Transverse colon (tissue), 4 donors: ENCODE measurements at regions not wholly inside any gene's neighbourhood (a gene's known extent, or its start where the extent isn't known, plus 50 kb on each side); places are given as distances from the start of the nearest gene placed in this dataset.

Source experiments
- DNase-seq: peaks from one replicate; pipeline ENCODE4 v3.0.0-alpha.2; 2019
- H3K27ac ChIP-seq, 4 donors: fragments of 200-600 bp; sonication (generic); 2 replicates each; pipeline ENCODE4 v1.5.1; 2016 to 2018; ENCODE audit warnings: inconsistent platforms in 4 of 4
- H3K27me3 ChIP-seq: fragments of 200-600 bp; sonication (generic); 2 replicates; pipeline ENCODE4 v1.5.1; 2017; ENCODE audit warnings: inconsistent platforms
- H3K36me3 ChIP-seq, 4 donors: fragments of 200-600 bp; sonication (generic); 2 replicates each; pipeline ENCODE4 v1.5.1; 2017 to 2019; ENCODE audit warnings: inconsistent platforms in 4 of 4
- H3K4me1 ChIP-seq, 4 donors: fragments of 200-600 bp; sonication (generic); 2 replicates each; pipeline ENCODE4 v1.5.1; 2017 to 2020; ENCODE audit warnings: inconsistent platforms in 4 of 4
- H3K4me3 ChIP-seq, 4 donors: fragments of 200-600 bp; sonication (generic); 1 replicate in 1 of 4; 2 replicates in 3 of 4; pipeline versions ENCODE4 v1.5.1 to v1.6.1; 2017 to 2019; ENCODE audit warnings: inconsistent platforms in 4 of 4
- H3K9me3 ChIP-seq, 2 donors: fragments of 200-600 bp; sonication (generic); 2 replicates each; pipeline ENCODE4 v1.5.1; 2017 to 2019; ENCODE audit warnings: inconsistent platforms in 2 of 2
- EP300 ChIP-seq: sonication (generic); formaldehyde crosslinking; IDR thresholded peaks from one replicate; pipeline ENCODE4 v1.6.1; 2017; ENCODE audit warnings: antibody characterized with exemption, low read depth
- POLR2A ChIP-seq: fragments of 450-650 bp; IDR thresholded peaks from one replicate; pipeline ENCODE4 v1.6.1; 2016; ENCODE audit warnings: antibody characterized with exemption, mild to moderate bottlenecking, moderate library complexity
- POLR2AphosphoS5 ChIP-seq, 3 donors: sonication (generic); formaldehyde crosslinking; IDR thresholded peaks; one replicate each; pipeline ENCODE4 v1.6.1; 2016; ENCODE audit warnings: antibody characterized with exemption in 3 of 3
- WGBS, 2 donors: methylation state at CpG; one replicate each; pipeline ENCODE4 v1.1.5; 2018; ENCODE audit warnings: low coverage in 1 of 2; 5-methylcytosine and 5-hydroxymethylcytosine counted together
- in situ Hi-C, 4 donors: fragments of 200-750 bp; cut with MboI; loops; one replicate each; pipeline versions ENCODE4 v1.15.0 to v1.15.1; 2017; ENCODE audit warnings: low sequenced_read_pairs in 3 of 4, low pct_ligation_motif_present in 1 of 4, low pct_unique_long_range_greater_than_20kb in 1 of 4
- intact Hi-C: fragments of 100-400 bp; cut with DNase I; formaldehyde crosslinking; loops from one replicate; pipeline ENCODE4 v1.15.1; 2023; ENCODE audit warnings: low total_unique reads
- TF ChIP-seq, protein P1 (sequence below), 5 experiments: fragments of 200-600 bp in 3 of 5; fragments of 450-650 bp in 2 of 5; sonication (generic) in 3 of 5; IDR thresholded peaks; 1 replicate in 2 of 5; 2 replicates in 3 of 5; pipeline ENCODE4 v1.5.1; 2016 to 2017; ENCODE audit warnings: antibody characterized with exemption in 5 of 5, inconsistent platforms in 3 of 5, mild to moderate bottlenecking in 2 of 5, moderate library complexity in 1 of 5

DNA sequence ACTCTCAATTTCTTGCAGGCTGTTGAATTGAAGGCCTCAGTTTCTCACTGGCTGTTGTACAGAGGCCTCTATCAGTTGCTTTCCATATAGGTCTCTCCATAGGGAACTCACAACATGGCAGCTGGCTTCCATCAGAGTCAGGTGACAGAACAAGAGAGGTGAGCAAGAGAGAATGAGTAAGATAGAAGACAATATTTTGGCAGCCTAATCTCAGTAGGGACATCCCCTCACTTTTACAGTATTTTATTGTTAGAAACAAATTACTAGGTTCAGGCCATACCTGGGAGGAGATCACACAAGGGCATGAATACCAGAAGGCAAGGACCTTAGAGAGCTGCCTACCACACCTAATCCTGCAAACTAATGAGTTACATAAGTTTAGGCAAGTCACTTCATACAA lies 162.8 kb downstream of the ATP6V1G3 start:
- DNase-seq: no peak
- Histone ChIP-seq H3K36me3 (no peaks in the 10 kb centered on the region), H3K4me3 (no peak overlapping the region), H3K27ac (no peak overlapping the region), H3K4me1 (no peaks in the 10 kb centered on the region), H3K27me3 (no peaks in the 10 kb centered on the region), H3K9me3 (no peaks in the 10 kb centered on the region)
- intact Hi-C loops: no loop called here
- in situ Hi-C loops: no loop called here
- TF ChIP-seq EP300: no peak
- TF ChIP-seq POLR2AphosphoS5 (IDR thresholded peaks at IDR 0.05): no peak
- no peak for TF ChIP-seq POLR2A
- TF ChIP-seq, protein P1, sequence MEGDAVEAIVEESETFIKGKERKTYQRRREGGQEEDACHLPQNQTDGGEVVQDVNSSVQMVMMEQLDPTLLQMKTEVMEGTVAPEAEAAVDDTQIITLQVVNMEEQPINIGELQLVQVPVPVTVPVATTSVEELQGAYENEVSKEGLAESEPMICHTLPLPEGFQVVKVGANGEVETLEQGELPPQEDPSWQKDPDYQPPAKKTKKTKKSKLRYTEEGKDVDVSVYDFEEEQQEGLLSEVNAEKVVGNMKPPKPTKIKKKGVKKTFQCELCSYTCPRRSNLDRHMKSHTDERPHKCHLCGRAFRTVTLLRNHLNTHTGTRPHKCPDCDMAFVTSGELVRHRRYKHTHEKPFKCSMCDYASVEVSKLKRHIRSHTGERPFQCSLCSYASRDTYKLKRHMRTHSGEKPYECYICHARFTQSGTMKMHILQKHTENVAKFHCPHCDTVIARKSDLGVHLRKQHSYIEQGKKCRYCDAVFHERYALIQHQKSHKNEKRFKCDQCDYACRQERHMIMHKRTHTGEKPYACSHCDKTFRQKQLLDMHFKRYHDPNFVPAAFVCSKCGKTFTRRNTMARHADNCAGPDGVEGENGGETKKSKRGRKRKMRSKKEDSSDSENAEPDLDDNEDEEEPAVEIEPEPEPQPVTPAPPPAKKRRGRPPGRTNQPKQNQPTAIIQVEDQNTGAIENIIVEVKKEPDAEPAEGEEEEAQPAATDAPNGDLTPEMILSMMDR (IDR thresholded peaks at IDR 0.05): no peak

GRCh38 chr1:198374288-198374687 lies 166.2 kb downstream of the ATP6V1G3 start:
- intact Hi-C loops (no loop called here), in situ Hi-C loops (no loop called here)
- Histone ChIP-seq H3K36me3 (no peaks in the 10 kb centered on the region), H3K27me3 (no peaks in the 10 kb centered on the region), H3K27ac (no peak overlapping the region), H3K4me1 (no peaks in the 10 kb centered on the region), H3K4me3 (no peak overlapping the region), H3K9me3 (no peaks in the 10 kb centered on the region)
- no peak for DNase-seq
- TF ChIP-seq POLR2AphosphoS5 (IDR thresholded peaks at IDR 0.05) (no peak), EP300 (no peak), POLR2A (no peak)
- TF ChIP-seq, protein P1 (IDR thresholded peaks at IDR 0.05): no peak

- DNase-seq: no peak
- WGBS, 2 donors: 77 to 78% methylated on average over 3 of the region's 3 CpGs
- no peaks in the 10 kb centered on the region for H3K4me1 ChIP-seq
- in situ Hi-C loops (no loop called here), intact Hi-C loops (no loop called here)
- TF ChIP-seq POLR2A: no peak
- TF ChIP-seq EP300: no peak
- TF ChIP-seq, protein P1 (IDR thresholded peaks at IDR 0.05): no peak
- no peak for TF ChIP-seq POLR2AphosphoS5 (IDR thresholded peaks at IDR 0.05)
- no peaks in the 10 kb centered on the region for H3K36me3 ChIP-seq
- no peaks in the 10 kb centered on the region for H3K27me3 ChIP-seq
- no peak overlapping the region for H3K4me3 ChIP-seq
- H3K9me3 ChIP-seq: no peaks in the 10 kb centered on the region
- H3K27ac ChIP-seq: no peak overlapping the region
These were observed 167.1 kb downstream of the ATP6V1G3 start for GRCh38 chr1:198373376-198373775.
